GM12878 (cell line): ENCODE measurements at regions not wholly inside any gene's neighbourhood (a gene's known extent, or its start where the extent isn't known, plus 50 kb on each side); places are given as distances from the start of the nearest gene placed in this dataset.

Source experiments
- ATAC-seq: fragments of 200-7000 bp; cut with Tn5 transposase; 3 replicates; pipeline ENCODE4 v1.9.1; 2020; ENCODE audit warnings: mild to moderate bottlenecking, moderate library complexity
- BruUV-seq: library from RNA; stranded (reverse); fragments of 400-500 nt; replicated peaks from 2 replicates; lab custom pipeline; 2021; lab: Mats Ljungman, UMichigan
- CTCF ChIA-PET: fragments of 300-600 bp; sonication (Branson Sonifier 250); formaldehyde crosslinking; extraction: SDS; loops from one replicate; lab custom pipeline; 2021; ENCODE audit warnings: inconsistent platforms; lab: Yijun Ruan, JAX
- POLR2A ChIA-PET: fragments of 350-600 bp; formaldehyde crosslinking; extraction: SDS; loops from one replicate; lab custom pipeline; 2021; ENCODE audit warnings: inconsistent platforms; lab: Charles Lee
- RAD21 ChIA-PET: fragments of 300-600 bp; sonication (Branson Sonifier 250); formaldehyde crosslinking; loops from one replicate; lab custom pipeline; 2023; ENCODE audit warnings: antibody characterized with exemption; ENCODE audit not compliant: unreplicated experiment; lab: Charles Lee
- SMC1A ChIA-PET: fragments of 300-600 bp; sonication (Branson Sonifier 250); formaldehyde crosslinking; loops from one replicate; lab custom pipeline; 2023; ENCODE audit not compliant: unreplicated experiment, uncharacterized antibody; lab: Charles Lee
- DNase-seq: peaks from one replicate; pipeline ENCODE4 v3.0.0-alpha.2; 2011; ENCODE audit warnings: low read depth, low spot score
- FAIRE-seq: peaks from 3 replicates; lab custom pipeline; 2011; peaks lifted over from hg19 to GRCh38; lab: Jason Lieb, UNC
- H2AFZ ChIP-seq: 2 replicates; pipeline ENCODE4 v1.6.0; 2011; ENCODE audit warnings: low read depth, low read length, control low read depth; ENCODE audit not compliant: control insufficient read depth
- H3K27ac ChIP-seq: 2 replicates; pipeline ENCODE4 v1.5.1; 2011; ENCODE audit warnings: control low read depth; ENCODE audit not compliant: control insufficient read depth, insufficient read depth
- H3K27me3 ChIP-seq, 2 experiments: replicated peaks in 1 of 2; 2 replicates each; pipeline versions ENCODE4 v1.6.0 to v1.6.1; 2011; ENCODE audit warnings: low read length in 1 of 2; ENCODE audit not compliant: control insufficient read depth in 2 of 2, insufficient read depth in 2 of 2
- H3K36me3 ChIP-seq, 2 experiments: 2 replicates each; pipeline ENCODE4 v1.5.1; 2011; ENCODE audit warnings: low read length in 1 of 2; ENCODE audit not compliant: control insufficient read depth in 2 of 2, insufficient read depth in 2 of 2
- H3K4me1 ChIP-seq: 2 replicates; pipeline ENCODE4 v1.6.1; 2011; ENCODE audit warnings: mild to moderate bottlenecking, low read length, moderate library complexity, mixed read lengths; ENCODE audit not compliant: control insufficient read depth, insufficient read depth
- H3K4me2 ChIP-seq: 2 replicates; pipeline ENCODE4 v1.6.0; 2011; ENCODE audit warnings: control low read depth; ENCODE audit not compliant: control insufficient read depth, insufficient read depth
- H3K4me3 ChIP-seq: fragments of 200-600 bp; sonication (generic); 2 replicates; pipeline ENCODE4 v1.5.1; 2016
- H3K79me2 ChIP-seq: 2 replicates; pipeline ENCODE4 v1.6.0; 2011; ENCODE audit warnings: low read length; ENCODE audit not compliant: control insufficient read depth, insufficient read depth
- H3K9ac ChIP-seq: 2 replicates; pipeline ENCODE4 v1.8.0; 2011; ENCODE audit warnings: low read length, control low read depth, mixed read lengths; ENCODE audit not compliant: control insufficient read depth, insufficient read depth
- H3K9me3 ChIP-seq: replicated peaks from 3 replicates; pipeline ENCODE4 v1.5.1; 2011; ENCODE audit warnings: mild to moderate bottlenecking, low read length; ENCODE audit not compliant: control insufficient read depth, insufficient read depth
- H4K20me1 ChIP-seq: 2 replicates; pipeline ENCODE4 v1.6.0; 2011; ENCODE audit not compliant: control insufficient read depth, insufficient read depth
- BMI1 ChIP-seq: fragments of 450-650 bp; IDR thresholded peaks from 2 replicates; pipeline ENCODE4 v1.6.1; 2016; ENCODE audit warnings: mild to moderate bottlenecking, moderate library complexity, borderline replicate concordance
- FOXM1 ChIP-seq: IDR thresholded peaks from 2 replicates; pipeline ENCODE4 v1.6.1; 2012; ENCODE audit warnings: low read depth, mild to moderate bottlenecking, inconsistent platforms, low read length, moderate library complexity
- MEF2A ChIP-seq: IDR thresholded peaks from 2 replicates; pipeline ENCODE4 v1.6.1; 2011; ENCODE audit warnings: low read depth, mild to moderate bottlenecking, low read length, moderate library complexity; ENCODE audit not compliant: insufficient read depth
- NR2F1 ChIP-seq: fragments of 450-650 bp; conservative IDR thresholded peaks from 2 replicates; pipeline ENCODE4 v1.6.1; 2017; ENCODE audit warnings: mild to moderate bottlenecking
- POLR2A ChIP-seq: IDR thresholded peaks from 2 replicates; pipeline ENCODE4 v1.6.1; 2011; ENCODE audit warnings: low read depth, mild to moderate bottlenecking, low read length
- SMC3 ChIP-seq: IDR thresholded peaks from 2 replicates; pipeline ENCODE4 v1.6.1; 2011; ENCODE audit warnings: low read length, improper control_type of control experiment, borderline replicate concordance
- SPI1 ChIP-seq: IDR thresholded peaks from 2 replicates; pipeline ENCODE4 v1.6.1; 2011; ENCODE audit warnings: low read depth, mild to moderate bottlenecking, low read length, moderate library complexity, borderline replicate concordance; ENCODE audit not compliant: insufficient read depth
- STAT1 ChIP-seq: fragments of 450-650 bp; conservative IDR thresholded peaks from 2 replicates; pipeline ENCODE4 v1.6.1; 2014; ENCODE audit warnings: antibody characterized with exemption, mild to moderate bottlenecking
- SUZ12 ChIP-seq: fragments of 200-600 bp; sonication (generic); IDR thresholded peaks from one replicate; pipeline ENCODE4 v1.6.1; 2018; ENCODE audit warnings: antibody characterized with exemption, mild to moderate bottlenecking; ENCODE audit not compliant: unreplicated experiment
- TBL1XR1 ChIP-seq: IDR thresholded peaks from 2 replicates; pipeline ENCODE4 v1.6.1; 2012; ENCODE audit warnings: low read depth, low read length, improper control_type of control experiment
- USF1 ChIP-seq: IDR thresholded peaks from 2 replicates; pipeline ENCODE4 v1.6.1; 2011; ENCODE audit warnings: borderline replicate concordance, low read depth, mild to moderate bottlenecking, moderate library complexity, mixed read lengths, low read length; ENCODE audit not compliant: insufficient read depth; ENCODE audit errors: extremely low read length
- ZBED1 ChIP-seq: IDR thresholded peaks from 2 replicates; pipeline ENCODE4 v1.6.1; 2016; ENCODE audit warnings: borderline replicate concordance
- WGBS: methylation state at CpG from one replicate; pipeline ENCODE4 v1.1.6; 2016; ENCODE audit warnings: low lambda C conversion rate; ENCODE audit not compliant: insufficient replicate concordance, insufficient coverage; ENCODE audit errors: missing lambda C conversion rate; 5-methylcytosine and 5-hydroxymethylcytosine counted together
- in situ Hi-C: fragments of 300-500 bp; cut with MboI; formaldehyde crosslinking; loops from 9 replicates; pipeline ENCODE4 v1.14.3; 2018; ENCODE audit warnings: mixed read lengths
- intact Hi-C: fragments of 100-400 bp; cut with micrococcal nuclease; formaldehyde crosslinking; loops from one replicate; pipeline ENCODE4 v1.14.2; 2022; ENCODE audit not compliant: unreplicated experiment

DNA sequence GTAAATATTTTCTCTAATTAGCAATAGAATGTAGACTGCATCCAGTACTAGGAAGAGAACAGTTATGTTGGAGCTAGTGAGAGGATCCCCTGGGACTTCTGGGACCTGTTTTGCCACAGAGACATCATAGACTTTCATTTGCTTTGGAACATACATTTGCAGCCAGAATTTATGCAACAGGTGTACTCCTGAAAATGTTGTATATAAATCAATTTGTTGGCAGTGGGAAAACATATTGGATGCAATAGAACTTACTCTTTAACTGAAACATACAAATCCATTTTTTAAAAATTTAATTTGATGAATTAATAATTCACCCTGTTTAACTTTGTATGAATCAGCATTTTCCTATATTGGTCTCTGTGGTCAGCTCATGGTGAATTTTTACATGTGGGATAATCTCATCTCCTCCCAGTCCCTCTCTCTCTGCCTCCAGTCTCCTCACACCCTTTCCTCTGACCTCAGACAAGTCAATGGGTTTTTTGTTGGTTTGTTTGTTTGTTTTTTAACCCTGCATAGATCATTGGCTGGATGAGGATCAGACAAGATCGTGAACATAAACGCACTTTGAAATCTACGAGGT is 263.0 kb downstream of the LPIN1 start:
- RAD21 ChIA-PET: interaction anchor here (1.0 to 2.8 kb wide), 16 partner anchors 11 to 707 kb away, joined by 3 to 18 read pairs (median 6); partner anchors contain the start of gene TRIB2
- intact Hi-C loops: loop anchor here (5.0 kb wide), 1 partner anchor 38 kb away; no protein-coding TSS in a partner anchor
- in situ Hi-C loops: no loop called here
- Histone ChIP-seq H3K9ac (no peak overlapping the region; the same call in 1 of the 2 replicates), H3K36me3 (no peaks in the 10 kb centered on the region; a peak in 2 of 4 replicates), H3K27me3 (no peaks in the 10 kb centered on the region), H4K20me1 (no peaks in the 10 kb centered on the region), H3K4me3 (no peak overlapping the region), H3K79me2 (peaks cover 2% of the 10 kb centered on the region), H3K9me3 (no peaks in the 10 kb centered on the region; the same call in 2 of the 3 replicates), H3K4me1 (peaks cover 71% of the 10 kb centered on the region), H2AFZ (no peak overlapping the region), H3K4me2 (peak overlapping the region; percentile 40), H3K27ac (no peak overlapping the region; the same call in 1 of the 2 replicates)
- TF ChIP-seq NR2F1 (no peak), MEF2A (no peak), TBL1XR1 (no peak), FOXM1 (no peak), BMI1 (no peak), SUZ12 (no peak), POLR2A (no peak), USF1 (no peak), SMC3 (no peak), SPI1 (no peak), STAT1 (no peak), ZBED1 (no peak)
- POLR2A ChIA-PET: interaction anchor here (0.7 to 2.4 kb wide), 5 partner anchors 10 to 137 kb away, joined by 3 to 11 read pairs (median 3); no protein-coding TSS in a partner anchor
- DNase-seq (no peak), ATAC-seq (no peak), FAIRE-seq (no peak)
- SMC1A ChIA-PET: interaction anchor here (0.7 to 4.3 kb wide), 18 partner anchors 8 to 256 kb away, joined by 3 to 34 read pairs (median 5); no protein-coding TSS in a partner anchor
- no TSS peak for BruUV-seq
- CTCF ChIA-PET: interaction anchor here (0.6 to 1.7 kb wide), 9 partner anchors 9 to 495 kb away, joined by 3 to 8 read pairs (median 5); no protein-coding TSS in a partner anchor
- whole genome bisulfite sequencing: 100% methylated on average over 3 of the region's 3 CpGs
